ENCODE measurements at regions not wholly inside any gene's neighbourhood (a gene's known extent, or its start where the extent isn't known, plus 50 kb on each side); places are given as distances from the start of the nearest gene placed in this dataset.

DNA sequence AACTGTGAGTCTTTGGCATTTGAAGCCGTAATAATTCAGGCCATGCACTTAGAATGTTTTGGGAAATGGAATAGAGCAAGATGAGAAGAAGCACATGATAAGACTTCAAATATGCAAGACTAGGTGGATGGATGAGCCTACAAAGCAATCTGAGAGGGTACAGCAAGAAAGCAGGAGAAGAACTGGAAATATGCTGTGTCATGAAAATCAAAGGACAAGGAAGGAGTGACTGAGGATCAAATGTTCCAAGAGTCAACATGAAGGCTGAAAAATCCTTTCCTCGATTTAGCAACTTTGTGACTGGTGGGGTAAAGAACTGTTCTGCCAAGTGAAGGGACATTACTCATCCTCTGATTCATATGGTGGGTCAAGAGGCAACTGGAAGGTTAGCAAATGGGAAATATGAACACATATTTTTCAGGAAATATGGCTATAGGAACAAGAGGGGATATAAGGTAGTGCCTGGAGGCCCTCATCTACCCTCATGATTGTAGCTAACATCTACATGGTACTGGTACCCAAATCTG is 803.7 kb upstream of the ARRDC4 start:
- TF ChIP-seq, protein P1, sequence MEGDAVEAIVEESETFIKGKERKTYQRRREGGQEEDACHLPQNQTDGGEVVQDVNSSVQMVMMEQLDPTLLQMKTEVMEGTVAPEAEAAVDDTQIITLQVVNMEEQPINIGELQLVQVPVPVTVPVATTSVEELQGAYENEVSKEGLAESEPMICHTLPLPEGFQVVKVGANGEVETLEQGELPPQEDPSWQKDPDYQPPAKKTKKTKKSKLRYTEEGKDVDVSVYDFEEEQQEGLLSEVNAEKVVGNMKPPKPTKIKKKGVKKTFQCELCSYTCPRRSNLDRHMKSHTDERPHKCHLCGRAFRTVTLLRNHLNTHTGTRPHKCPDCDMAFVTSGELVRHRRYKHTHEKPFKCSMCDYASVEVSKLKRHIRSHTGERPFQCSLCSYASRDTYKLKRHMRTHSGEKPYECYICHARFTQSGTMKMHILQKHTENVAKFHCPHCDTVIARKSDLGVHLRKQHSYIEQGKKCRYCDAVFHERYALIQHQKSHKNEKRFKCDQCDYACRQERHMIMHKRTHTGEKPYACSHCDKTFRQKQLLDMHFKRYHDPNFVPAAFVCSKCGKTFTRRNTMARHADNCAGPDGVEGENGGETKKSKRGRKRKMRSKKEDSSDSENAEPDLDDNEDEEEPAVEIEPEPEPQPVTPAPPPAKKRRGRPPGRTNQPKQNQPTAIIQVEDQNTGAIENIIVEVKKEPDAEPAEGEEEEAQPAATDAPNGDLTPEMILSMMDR (IDR thresholded peaks at IDR 0.05; ENCODE audit: low read depth, low read length) = no peak
- H3K4me3 ChIP-seq (ENCODE audit: low read depth, low read length) = no peak overlapping the region

DNA sequence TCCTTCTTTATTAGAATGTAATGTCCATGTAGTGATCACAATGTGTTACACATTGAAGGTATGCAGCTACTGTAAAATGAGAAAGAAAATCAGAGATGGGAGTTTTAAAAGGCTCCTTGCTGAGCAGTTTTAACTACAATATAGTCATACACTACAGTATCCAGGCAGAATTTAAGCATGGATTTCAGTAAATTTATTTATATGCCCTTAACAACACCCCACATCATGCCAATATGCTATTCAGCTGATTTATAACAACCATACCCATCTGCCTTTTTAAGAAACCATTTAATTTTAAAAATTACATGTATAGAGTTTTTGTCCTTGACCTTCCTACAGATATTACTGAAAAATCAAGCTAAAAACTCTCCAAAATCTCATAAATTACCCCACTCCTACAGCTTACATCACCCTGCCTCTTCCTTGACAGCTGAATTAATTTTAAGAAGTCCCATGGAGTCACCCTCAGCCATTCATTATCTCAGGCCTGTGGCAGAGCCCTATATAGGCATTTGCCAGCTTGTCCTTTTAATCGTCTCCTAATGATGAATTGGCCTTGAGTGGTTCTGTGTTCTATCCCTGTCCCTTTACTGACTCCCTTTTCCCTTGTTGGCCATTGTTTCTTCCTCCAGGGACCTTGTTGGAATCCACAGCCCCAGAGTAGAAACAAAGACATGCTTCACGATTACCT is 797.6 kb upstream of the ARRDC4 start:
- H3K4me3 ChIP-seq (ENCODE audit: low read depth, low read length) = no peak overlapping the region
- TF ChIP-seq, protein P1 (IDR thresholded peaks at IDR 0.05; ENCODE audit: low read depth, low read length) = no peak

DNA sequence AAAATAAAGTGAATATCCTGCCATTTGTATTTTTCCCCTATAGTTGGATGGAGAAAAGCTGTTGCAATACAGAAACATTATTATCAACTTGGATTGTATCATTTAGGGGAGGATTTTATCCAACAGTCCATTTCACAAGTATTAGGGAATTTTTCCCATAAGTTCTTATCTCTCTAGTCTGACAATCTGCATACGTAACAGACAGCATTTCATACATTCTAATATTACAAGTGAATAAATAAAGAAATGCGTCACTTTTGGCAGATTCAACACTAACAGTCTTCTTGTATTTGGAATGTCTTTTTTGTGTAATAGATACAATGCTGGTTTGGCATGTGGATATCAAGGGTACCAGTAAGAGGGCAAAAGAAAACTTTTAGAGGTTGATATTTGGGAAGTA is 795.3 kb upstream of the ARRDC4 start:
- H3K4me3 ChIP-seq (ENCODE audit: low read depth, low read length) = no peak overlapping the region
- TF ChIP-seq, protein P1 (IDR thresholded peaks at IDR 0.05; ENCODE audit: low read depth, low read length) = no peak

DNA sequence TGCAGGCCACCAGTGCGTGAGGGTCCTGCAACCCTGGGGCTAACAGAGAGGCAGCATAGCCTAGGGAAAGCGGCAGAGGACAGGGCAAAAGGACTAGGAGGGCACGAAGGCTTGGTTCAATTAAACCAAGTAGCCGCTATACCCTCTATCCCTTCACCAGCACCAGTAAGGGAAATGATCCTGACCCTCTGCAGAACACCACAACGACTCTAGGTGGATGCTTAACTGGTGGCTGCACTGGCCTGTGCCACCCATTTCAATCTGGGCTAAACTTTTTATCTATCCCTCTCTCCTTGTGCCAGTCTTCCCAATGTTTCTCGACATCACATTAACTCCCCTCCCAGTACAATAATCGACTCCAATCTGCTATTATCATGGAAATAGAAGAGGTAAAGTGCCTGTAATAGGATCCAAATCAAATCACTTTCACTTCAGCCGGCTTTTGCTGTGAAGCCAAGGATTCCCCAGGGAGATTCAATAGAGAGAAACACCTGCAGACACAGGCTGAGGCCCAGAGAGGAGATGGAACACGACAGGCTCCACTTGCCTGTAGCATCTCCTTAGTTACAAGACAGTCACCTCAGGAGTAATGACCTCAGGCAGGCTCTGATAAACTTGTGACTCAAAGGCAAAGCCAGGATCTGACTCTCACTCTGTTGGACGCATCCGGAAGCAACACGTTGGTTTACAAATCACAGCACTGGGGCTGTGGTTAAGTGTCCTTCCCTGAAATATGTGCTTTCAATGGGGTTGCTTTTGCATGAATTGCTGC is 791.6 kb upstream of the ARRDC4 start:
- TF ChIP-seq, protein P1 (IDR thresholded peaks at IDR 0.05; ENCODE audit: low read depth, low read length) = no peak
- H3K4me3 ChIP-seq (ENCODE audit: low read depth, low read length) = no peak overlapping the region

DNA sequence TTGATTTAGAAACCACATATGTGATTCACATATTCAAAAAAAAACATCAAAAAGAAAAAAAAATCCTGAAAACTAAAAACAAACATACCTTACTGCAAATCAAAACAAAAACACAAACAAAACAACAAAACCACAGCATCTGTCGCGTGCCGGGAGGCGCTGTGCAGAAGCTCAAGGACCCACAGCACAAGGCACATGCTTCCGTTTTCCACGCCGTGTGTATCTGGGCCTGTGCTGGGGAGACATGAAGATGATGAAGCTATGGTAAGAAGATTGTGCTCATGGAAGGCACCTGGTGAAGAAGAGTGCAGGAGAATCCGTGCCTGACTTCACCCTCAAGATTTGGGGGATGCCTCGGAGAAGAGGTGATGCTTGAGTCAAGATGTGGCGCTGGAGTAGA is 788.9 kb upstream of the ARRDC4 start:
- H3K4me3 ChIP-seq (ENCODE audit: low read depth, low read length) = no peak overlapping the region
- TF ChIP-seq, protein P1 (IDR thresholded peaks at IDR 0.05; ENCODE audit: low read depth, low read length) = no peak

DNA sequence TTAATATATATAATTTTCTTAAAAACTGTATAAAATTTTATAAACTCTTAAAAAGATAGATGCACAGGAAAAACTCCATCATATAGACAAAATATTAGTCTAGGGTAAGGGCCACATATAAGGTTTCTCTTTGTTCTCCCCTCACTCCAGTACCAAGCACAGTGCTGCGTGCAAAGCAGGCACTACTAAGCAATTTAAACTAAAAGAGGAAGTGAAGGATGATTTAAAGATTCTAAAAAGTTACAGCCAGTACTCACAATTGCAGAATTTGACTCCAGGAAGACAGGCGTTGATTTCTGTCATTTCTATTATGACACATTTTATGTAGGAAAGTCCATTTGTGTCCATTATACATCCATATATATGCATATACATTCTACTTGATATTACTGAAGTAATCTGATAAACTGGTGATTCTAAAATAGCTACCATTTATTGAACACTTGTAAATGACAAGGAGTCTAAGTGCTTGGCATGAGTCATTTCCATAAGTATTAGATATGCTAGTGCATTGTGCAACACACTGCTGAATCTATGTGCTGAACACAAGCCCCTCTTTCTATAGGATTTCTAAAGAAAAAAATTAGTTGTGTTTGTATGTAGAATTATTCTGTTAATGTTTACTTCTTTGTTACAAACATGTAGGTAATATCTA is 785.5 kb upstream of the ARRDC4 start:
- TF ChIP-seq, protein P1 (IDR thresholded peaks at IDR 0.05; ENCODE audit: low read depth, low read length) = no peak
- no peak overlapping the region for H3K4me3 ChIP-seq (ENCODE audit: low read depth, low read length)

Measured in WI38 (cell line).